Transverse colon (tissue), 4 donors: ENCODE measurements at regions not wholly inside any gene's neighbourhood (a gene's known extent, or its start where the extent isn't known, plus 50 kb on each side); places are given as distances from the start of the nearest gene placed in this dataset.

Experiments
- CTCF ChIP-seq, 5 experiments: fragments of 200-600 bp in 3 of 5; fragments of 450-650 bp in 2 of 5; sonication (generic) in 3 of 5; IDR thresholded peaks; 1 replicate in 2 of 5; 2 replicates in 3 of 5; pipeline ENCODE4 v1.5.1; 2016 to 2017; ENCODE audit warnings: antibody characterized with exemption in 5 of 5, inconsistent platforms in 3 of 5, mild to moderate bottlenecking in 2 of 5, moderate library complexity in 1 of 5
- POLR2A ChIP-seq: fragments of 450-650 bp; IDR thresholded peaks from one replicate; pipeline ENCODE4 v1.6.1; 2016; ENCODE audit warnings: antibody characterized with exemption, mild to moderate bottlenecking, moderate library complexity
- POLR2AphosphoS5 ChIP-seq, 3 donors: sonication (generic); formaldehyde crosslinking; IDR thresholded peaks; one replicate each; pipeline ENCODE4 v1.6.1; 2016; ENCODE audit warnings: antibody characterized with exemption in 3 of 3

- TF ChIP-seq CTCF (IDR thresholded peaks at IDR 0.05) (no peak), POLR2A (no peak), POLR2AphosphoS5 (IDR thresholded peaks at IDR 0.05) (no peak)
These were observed 319.2 kb downstream of the IRX2 start for GRCh38 chr5:2432076-2432920.
